Sigmoid colon (tissue), 3 donors: ENCODE measurements at regions not wholly inside any gene's neighbourhood (a gene's known extent, or its start where the extent isn't known, plus 50 kb on each side); places are given as distances from the start of the nearest gene placed in this dataset.

Experiments used
- POLR2A ChIP-seq, 2 donors: fragments of 450-650 bp; IDR thresholded peaks; one replicate each; pipeline ENCODE4 v1.6.1; 2016; ENCODE audit warnings: antibody characterized with exemption in 2 of 2, mild to moderate bottlenecking in 2 of 2, moderate library complexity in 2 of 2
- TF ChIP-seq, protein P1 (sequence below), 4 experiments: fragments of 450-650 bp in 3 of 4; fragments of 200-600 bp in 1 of 4; IDR thresholded peaks; one replicate each; pipeline ENCODE4 v1.5.1; 2016 to 2019; ENCODE audit warnings: antibody characterized with exemption in 4 of 4, mild to moderate bottlenecking in 3 of 4, moderate library complexity in 2 of 4

DNA sequence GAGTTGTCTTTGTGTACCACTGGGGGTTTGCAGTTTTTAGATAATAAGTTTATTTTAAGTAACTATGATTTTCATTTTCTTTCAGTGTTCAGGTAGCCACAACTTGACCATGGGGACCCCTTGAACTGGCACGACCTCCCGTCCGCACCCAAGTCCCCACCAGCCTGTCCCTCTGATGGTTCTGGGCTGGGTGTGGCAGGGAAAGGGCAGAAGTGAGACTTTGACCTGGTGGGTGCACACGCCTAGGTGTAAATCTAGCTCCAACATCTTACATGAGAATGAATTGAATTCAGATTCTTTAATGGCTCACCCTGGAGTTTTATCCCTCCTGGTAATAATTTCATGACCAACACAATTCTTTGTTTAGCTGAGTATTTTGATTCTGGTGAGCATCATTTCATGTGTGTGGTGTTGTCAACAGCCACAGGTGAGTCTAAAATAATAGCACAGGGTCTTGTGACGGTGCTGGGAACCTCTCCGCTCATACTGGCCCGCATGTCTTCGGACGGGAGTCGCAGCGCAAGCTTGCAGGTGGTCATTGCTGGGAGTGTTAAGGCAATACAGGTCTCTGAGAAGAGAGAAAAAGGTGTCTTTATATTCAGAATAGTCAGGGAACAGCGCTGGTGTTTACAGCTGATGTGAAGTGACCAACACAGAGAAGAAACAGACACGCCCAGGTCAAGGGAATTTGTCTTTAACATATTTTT lies 50.8 kb upstream of the POFUT2 start:
- TF ChIP-seq, protein P1, sequence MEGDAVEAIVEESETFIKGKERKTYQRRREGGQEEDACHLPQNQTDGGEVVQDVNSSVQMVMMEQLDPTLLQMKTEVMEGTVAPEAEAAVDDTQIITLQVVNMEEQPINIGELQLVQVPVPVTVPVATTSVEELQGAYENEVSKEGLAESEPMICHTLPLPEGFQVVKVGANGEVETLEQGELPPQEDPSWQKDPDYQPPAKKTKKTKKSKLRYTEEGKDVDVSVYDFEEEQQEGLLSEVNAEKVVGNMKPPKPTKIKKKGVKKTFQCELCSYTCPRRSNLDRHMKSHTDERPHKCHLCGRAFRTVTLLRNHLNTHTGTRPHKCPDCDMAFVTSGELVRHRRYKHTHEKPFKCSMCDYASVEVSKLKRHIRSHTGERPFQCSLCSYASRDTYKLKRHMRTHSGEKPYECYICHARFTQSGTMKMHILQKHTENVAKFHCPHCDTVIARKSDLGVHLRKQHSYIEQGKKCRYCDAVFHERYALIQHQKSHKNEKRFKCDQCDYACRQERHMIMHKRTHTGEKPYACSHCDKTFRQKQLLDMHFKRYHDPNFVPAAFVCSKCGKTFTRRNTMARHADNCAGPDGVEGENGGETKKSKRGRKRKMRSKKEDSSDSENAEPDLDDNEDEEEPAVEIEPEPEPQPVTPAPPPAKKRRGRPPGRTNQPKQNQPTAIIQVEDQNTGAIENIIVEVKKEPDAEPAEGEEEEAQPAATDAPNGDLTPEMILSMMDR (IDR thresholded peaks at IDR 0.05), result no peak
- no peak for TF ChIP-seq POLR2A (IDR thresholded peaks at IDR 0.05)
